H1 (cell line): ENCODE measurements at regions not wholly inside any gene's neighbourhood (a gene's known extent, or its start where the extent isn't known, plus 50 kb on each side); places are given as distances from the start of the nearest gene placed in this dataset.

Source experiments
- CTCF ChIP-seq, 3 experiments: IDR thresholded peaks; 1 replicate in 2 of 3; 2 replicates in 1 of 3; pipeline versions ENCODE4 v1.5.1 to v1.6.1; 2011; ENCODE audit warnings: low read length in 3 of 3, mild to moderate bottlenecking in 3 of 3, inconsistent platforms in 2 of 3, low read depth in 1 of 3, moderate library complexity in 1 of 3; ENCODE audit not compliant: insufficient read depth in 1 of 3; ENCODE audit errors: control extremely low read depth in 1 of 3
- EGR1 ChIP-seq: IDR thresholded peaks from 2 replicates; pipeline ENCODE4 v1.6.1; 2011; ENCODE audit warnings: low read depth, low read length, borderline replicate concordance
- HDAC6 ChIP-seq: IDR thresholded peaks from one replicate; pipeline ENCODE4 v1.7.1; 2012; ENCODE audit warnings: low read depth, mild to moderate bottlenecking, inconsistent platforms, low read length, moderate library complexity
- KDM1A ChIP-seq: fragments of 200-600, 300-600 bp; sonication (generic); IDR thresholded peaks from 2 replicates; pipeline ENCODE4 v1.7.1; 2016; ENCODE audit warnings: mild to moderate bottlenecking, low read length, borderline replicate concordance

- TF ChIP-seq CTCF (IDR thresholded peaks at IDR 0.05; ENCODE audit: control extremely low read depth in 1 of 3, insufficient read depth in 1 of 3, low read depth in 1 of 3, low read length in 3 of 3), result no peak
- TF ChIP-seq EGR1, result no peak
- no peak for TF ChIP-seq HDAC6
- no peak for TF ChIP-seq KDM1A
Measured at GRCh38 chr15:62637574-62637897, 405.0 kb upstream of the TPM1 start (continued).
